Brain pericyte (primary cell): ENCODE measurements at regions not wholly inside any gene's neighbourhood (a gene's known extent, or its start where the extent isn't known, plus 50 kb on each side); places are given as distances from the start of the nearest gene placed in this dataset.

Experiments
- DNase-seq: peaks from one replicate; pipeline ENCODE4 v3.0.0-alpha.2; 2012; ENCODE audit warnings: low read depth, low spot score

DNA sequence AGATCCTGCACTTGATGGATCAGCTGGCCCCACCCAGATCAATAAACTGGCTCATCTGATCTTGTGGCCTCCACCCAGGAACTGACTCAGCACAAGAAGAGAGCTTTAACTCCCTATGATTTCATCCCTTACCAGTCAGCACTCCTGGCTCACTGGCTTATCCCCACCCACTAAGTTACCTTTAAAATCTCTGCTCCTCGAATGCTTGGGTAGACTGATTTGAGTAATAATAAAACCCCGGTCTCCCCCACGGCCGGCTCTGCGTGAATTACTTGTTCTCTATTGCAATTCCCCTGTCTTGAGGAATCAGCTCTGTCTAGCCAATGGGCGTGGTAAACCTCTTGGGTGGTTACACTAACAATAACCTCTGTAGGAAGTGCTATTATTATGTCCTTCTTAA, 83.7 kb downstream of the MBL2 start:
- no peak for DNase-seq

- DNase-seq, result no peak
These were observed 76.4 kb downstream of the MBL2 start for GRCh38 chr10:52696232-52696631.

DNA sequence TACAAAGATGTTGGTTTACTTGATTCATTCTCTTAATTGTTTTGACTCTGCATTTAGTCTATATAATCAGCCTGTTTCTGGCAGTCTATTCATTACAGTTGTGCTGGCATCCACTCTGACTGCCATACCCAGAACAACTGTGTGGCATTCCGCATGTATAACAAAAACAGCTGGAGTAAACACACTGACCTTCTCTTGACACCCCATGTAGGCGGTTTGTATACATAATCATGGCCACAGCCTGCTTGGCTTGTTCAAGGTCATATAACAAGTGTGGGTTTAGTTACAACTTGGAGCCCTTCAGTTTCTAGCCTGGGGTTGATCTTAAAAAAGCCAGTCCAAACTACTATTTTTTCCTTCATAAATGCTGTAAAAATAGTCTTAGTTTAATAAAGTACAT, 70.9 kb downstream of the MBL2 start:
- no peak for DNase-seq

- no peak for DNase-seq
These were observed 69.1 kb downstream of the MBL2 start for GRCh38 chr10:52703451-52703850.

DNA sequence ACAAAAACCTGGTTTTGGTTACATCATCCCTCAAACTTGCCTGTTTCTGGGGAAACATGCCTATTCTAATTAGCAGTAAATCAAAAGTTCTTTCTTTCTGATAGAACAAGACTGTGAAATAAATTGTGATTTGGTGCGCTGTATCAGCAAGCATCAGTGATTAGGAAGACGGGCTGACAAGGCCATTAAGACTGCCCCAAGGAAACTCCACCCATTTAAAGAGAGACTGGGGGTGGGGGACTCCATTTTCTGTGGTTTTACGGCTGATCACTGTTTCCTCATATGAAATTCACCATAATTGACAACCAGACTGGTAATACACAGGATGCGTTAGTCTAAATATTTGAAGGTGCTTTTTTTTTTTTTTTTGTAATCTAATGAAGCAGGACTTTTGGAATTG, 68.7 kb downstream of the MBL2 start:
- DNase-seq, result no peak

GRCh38 chr10:52706332-52707070, 66.1 kb downstream of the MBL2 start:
- DNase-seq, result no peak
